GM19438 (cell line): ENCODE measurements at regions not wholly inside any gene's neighbourhood (a gene's known extent, or its start where the extent isn't known, plus 50 kb on each side); places are given as distances from the start of the nearest gene placed in this dataset.

Source experiments
- ATAC-seq: cut with Tn5 transposase; IDR thresholded peaks from one replicate; pipeline ENCODE4 v1.9.1; 2021; ENCODE audit warnings: low read depth; ENCODE audit not compliant: unreplicated experiment

GRCh38 chr9:90979138-90979551 is 177.5 kb downstream of the SYK start:
- ATAC-seq, result no peak

- ATAC-seq, result no peak
Observed at GRCh38 chr9:90979639-90980038, 178.0 kb downstream of the SYK start.

GRCh38 chr9:90981726-90982125 is 180.1 kb downstream of the SYK start:
- no peak for ATAC-seq

GRCh38 chr9:90983394-90983793 is 181.8 kb downstream of the SYK start:
- no peak for ATAC-seq

GRCh38 chr9:90985631-90986030 is 184.0 kb downstream of the SYK start:
- no peak for ATAC-seq

- no peak for ATAC-seq
Observed at GRCh38 chr9:90986161-90986560, 184.5 kb downstream of the SYK start.

GRCh38 chr9:90987566-90987965 is 185.9 kb downstream of the SYK start:
- no peak for ATAC-seq

GRCh38 chr9:90988318-90988717 is 186.7 kb downstream of the SYK start:
- ATAC-seq, result no peak

GRCh38 chr9:90991953-90992352 is 190.3 kb downstream of the SYK start:
- ATAC-seq, result no peak

GRCh38 chr9:90995516-90995915 is 193.9 kb downstream of the SYK start:
- no peak for ATAC-seq

- no peak for ATAC-seq
Observed at GRCh38 chr9:90996154-90997065, 194.8 kb downstream of the SYK start.

GRCh38 chr9:90998573-90998972 is 197.0 kb downstream of the SYK start:
- no peak for ATAC-seq

GRCh38 chr9:90999425-91000397 is 198.1 kb downstream of the SYK start:
- ATAC-seq, result no peak

- ATAC-seq, result no peak
Observed at GRCh38 chr9:91001146-91001611, 199.6 kb downstream of the SYK start.

- no peak for ATAC-seq
Observed at GRCh38 chr9:91004484-91004883, 202.9 kb downstream of the SYK start.

GRCh38 chr9:91004992-91005391 is 203.4 kb downstream of the SYK start:
- ATAC-seq, result no peak

- ATAC-seq, result no peak
Observed at GRCh38 chr9:91006046-91006445, 204.4 kb downstream of the SYK start.

- no peak for ATAC-seq
Observed at GRCh38 chr9:91008568-91008967, 206.9 kb downstream of the SYK start.

GRCh38 chr9:91011891-91012290 is 210.3 kb downstream of the SYK start:
- ATAC-seq, result no peak

- ATAC-seq, result no peak
Observed at GRCh38 chr9:91012933-91013841, 211.6 kb downstream of the SYK start.
